ENCODE measurements at regions not wholly inside any gene's neighbourhood (a gene's known extent, or its start where the extent isn't known, plus 50 kb on each side); places are given as distances from the start of the nearest gene placed in this dataset.

GRCh38 chr2:212669761-212670160 is 131.2 kb upstream of the ERBB4 start (continued):
- TF ChIP-seq ZKSCAN8 (CRISPR knock-in tag; IDR thresholded peaks at IDR 0.05) = no peak
- TF ChIP-seq GTF2E2 (tag; IDR thresholded peaks at IDR 0.05) = no peak

GRCh38 chr2:212667751-212668316 is 129.2 kb upstream of the ERBB4 start:
- H3K4me2 ChIP-seq (ENCODE audit: insufficient read depth, low read length) = no peak overlapping the region
- no TSS peak for BruUV-seq (replicated peaks)
- H3K36me3 ChIP-seq (ENCODE audit: control insufficient read depth, insufficient read depth, low read length) = no peaks in the 10 kb centered on the region
- H3K4me3 ChIP-seq = no peak overlapping the region
- ChIA-PET POLR2A (no interaction called here), CTCF (ENCODE audit: low intra/inter-chr PET ratio) (no interaction called here)
- in situ Hi-C loops (cut with MboI) (no loop called here), intact Hi-C loops (cut with micrococcal nuclease) (no loop called here)
- no peak overlapping the region for H3K27ac ChIP-seq (ENCODE audit: extremely low read depth, low read depth, low read length)
- H3K79me2 ChIP-seq (ENCODE audit: control insufficient read depth, insufficient read depth, low read length) = no peaks in the 10 kb centered on the region
- no peaks in the 10 kb centered on the region for H3K9me3 ChIP-seq (replicated peaks; ENCODE audit: control insufficient read depth, insufficient read depth, low read depth, low read length)
- H3K9me1 ChIP-seq (ENCODE audit: control insufficient read depth, insufficient read depth, low read length) = no peaks in the 10 kb centered on the region
- no peak overlapping the region for H2AFZ ChIP-seq (ENCODE audit: low read depth, low read length)
- ATAC-seq = no peak
- TF ChIP-seq RAD51 (IDR thresholded peaks at IDR 0.05; ENCODE audit: borderline replicate concordance, low read depth) = no peak
- TF ChIP-seq PHF21A (IDR thresholded peaks at IDR 0.05; ENCODE audit: borderline replicate concordance, low read depth) = no peak
- TF ChIP-seq HDGF (IDR thresholded peaks at IDR 0.05) = no peak
- no peak for TF ChIP-seq ZKSCAN8 (CRISPR knock-in tag; IDR thresholded peaks at IDR 0.05)
- TF ChIP-seq IRF1 (CRISPR knock-in tag; IDR thresholded peaks at IDR 0.05; ENCODE audit: borderline replicate concordance) = no peak
- TF ChIP-seq ZNF253 (CRISPR knock-in tag; conservative IDR thresholded peaks at IDR 0.05) = no peak
- TF ChIP-seq MTA2 (IDR thresholded peaks at IDR 0.05; ENCODE audit: low read depth) = no peak
- TF ChIP-seq MYC (IDR thresholded peaks at IDR 0.05; ENCODE audit: low read depth, low read length) = no peak
- no peak for TF ChIP-seq MYC (CRISPR knock-in tag; IDR thresholded peaks at IDR 0.05; ENCODE audit: borderline replicate concordance, low read depth)
- TF ChIP-seq PHB (CRISPR knock-in tag; IDR thresholded peaks at IDR 0.05) = no peak
- TF ChIP-seq CBFA2T2 (conservative IDR thresholded peaks at IDR 0.05) = no peak
- no peak for TF ChIP-seq ZNF395 (CRISPR knock-in tag; IDR thresholded peaks at IDR 0.05)
- no peak for TF ChIP-seq ZBTB26 (CRISPR knock-in tag; IDR thresholded peaks at IDR 0.05)
- TF ChIP-seq ATF4 (CRISPR knock-in tag; IDR thresholded peaks at IDR 0.05) = no peak
- TF ChIP-seq CREB3 (tag; conservative IDR thresholded peaks at IDR 0.05; ENCODE audit: low read depth) = no peak
- no peak overlapping the region for H3K9ac ChIP-seq (ENCODE audit: insufficient read depth in 1 of 2, low read depth in 2 of 2, low read length in 2 of 2)
- FAIRE-seq = no peak
- DNase-seq (ENCODE audit: extremely low read depth in 1 of 4, low spot score in 3 of 4) = no peak
- H4K20me1 ChIP-seq (replicated peaks; ENCODE audit: control insufficient read depth, insufficient read depth, low read length) = no peaks in the 10 kb centered on the region
- no peaks in the 10 kb centered on the region for H3K27me3 ChIP-seq (ENCODE audit: control insufficient read depth in 2 of 2, insufficient read depth in 2 of 2, low read length in 2 of 2)
- no peaks in the 10 kb centered on the region for H3K4me1 ChIP-seq (replicated peaks in 1 of 2; ENCODE audit: control insufficient read depth in 2 of 2, insufficient read depth in 2 of 2, low read length in 2 of 2)

Measured in K562 (cell line).